GM10248 (cell line): ENCODE measurements at regions not wholly inside any gene's neighbourhood (a gene's known extent, or its start where the extent isn't known, plus 50 kb on each side); places are given as distances from the start of the nearest gene placed in this dataset.

Source experiments
- CTCF ChIA-PET: fragments of 300-600 bp; sonication (Branson Sonifier 250); formaldehyde crosslinking; extraction: SDS; loops from one replicate; lab custom pipeline; 2021; ENCODE audit warnings: antibody characterized with exemption; lab: Yijun Ruan, JAX
- POLR2A ChIA-PET: fragments of 350-650 bp; sonication (Branson Sonifier 250); formaldehyde crosslinking; extraction: SDS; loops from one replicate; lab custom pipeline; 2020; ENCODE audit warnings: antibody characterized with exemption; lab: Yijun Ruan, JAX
- DNase-seq: peaks from one replicate; pipeline ENCODE4 v3.0.0; 2012; ENCODE audit errors: extremely low spot score
- TF ChIP-seq, protein P1 (sequence below): IDR thresholded peaks from 2 replicates; pipeline ENCODE4 v1.5.1; 2012; ENCODE audit warnings: mild to moderate bottlenecking, low read depth; ENCODE audit errors: extremely low read depth, missing control alignments, control extremely low read depth

GRCh38 chr20:20780127-20780824 is 67.8 kb upstream of the RALGAPA2 start:
- CTCF ChIA-PET, result interaction anchor here (0.8 to 1.6 kb wide), 3 partner anchors 15 to 46 kb away, joined by 3 to 6 read pairs (median 3); no protein-coding TSS in a partner anchor
- TF ChIP-seq, protein P1, sequence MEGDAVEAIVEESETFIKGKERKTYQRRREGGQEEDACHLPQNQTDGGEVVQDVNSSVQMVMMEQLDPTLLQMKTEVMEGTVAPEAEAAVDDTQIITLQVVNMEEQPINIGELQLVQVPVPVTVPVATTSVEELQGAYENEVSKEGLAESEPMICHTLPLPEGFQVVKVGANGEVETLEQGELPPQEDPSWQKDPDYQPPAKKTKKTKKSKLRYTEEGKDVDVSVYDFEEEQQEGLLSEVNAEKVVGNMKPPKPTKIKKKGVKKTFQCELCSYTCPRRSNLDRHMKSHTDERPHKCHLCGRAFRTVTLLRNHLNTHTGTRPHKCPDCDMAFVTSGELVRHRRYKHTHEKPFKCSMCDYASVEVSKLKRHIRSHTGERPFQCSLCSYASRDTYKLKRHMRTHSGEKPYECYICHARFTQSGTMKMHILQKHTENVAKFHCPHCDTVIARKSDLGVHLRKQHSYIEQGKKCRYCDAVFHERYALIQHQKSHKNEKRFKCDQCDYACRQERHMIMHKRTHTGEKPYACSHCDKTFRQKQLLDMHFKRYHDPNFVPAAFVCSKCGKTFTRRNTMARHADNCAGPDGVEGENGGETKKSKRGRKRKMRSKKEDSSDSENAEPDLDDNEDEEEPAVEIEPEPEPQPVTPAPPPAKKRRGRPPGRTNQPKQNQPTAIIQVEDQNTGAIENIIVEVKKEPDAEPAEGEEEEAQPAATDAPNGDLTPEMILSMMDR, result no peak
- DNase-seq, result peak; percentile 46
- POLR2A ChIA-PET, result interaction anchor here (0.6 kb wide), 1 partner anchor 367 kb away, joined by 3 read pairs; no protein-coding TSS in a partner anchor

DNA sequence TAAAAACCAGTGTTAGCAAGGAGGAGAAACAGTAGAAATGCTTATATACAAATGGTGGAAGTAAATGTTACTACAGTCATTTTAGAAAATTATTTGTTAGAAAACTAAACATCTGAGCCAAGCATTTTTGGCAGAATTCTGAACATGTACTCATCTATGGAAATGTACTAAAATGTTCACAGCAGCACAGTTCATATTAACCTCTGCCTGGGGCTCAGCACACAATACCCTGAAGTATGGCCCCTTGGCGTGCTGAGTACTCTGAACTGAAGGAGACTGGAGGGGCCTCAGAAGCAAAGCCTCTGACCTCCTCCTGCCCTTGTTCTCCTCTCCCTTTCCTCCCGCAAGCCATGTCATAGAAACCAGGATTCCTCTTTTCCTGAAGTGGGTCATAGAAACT is 66.2 kb upstream of the RALGAPA2 start:
- ChIA-PET CTCF (no interaction called here), POLR2A (no interaction called here)
- no peak for DNase-seq
- TF ChIP-seq, protein P1, result no peak

DNA sequence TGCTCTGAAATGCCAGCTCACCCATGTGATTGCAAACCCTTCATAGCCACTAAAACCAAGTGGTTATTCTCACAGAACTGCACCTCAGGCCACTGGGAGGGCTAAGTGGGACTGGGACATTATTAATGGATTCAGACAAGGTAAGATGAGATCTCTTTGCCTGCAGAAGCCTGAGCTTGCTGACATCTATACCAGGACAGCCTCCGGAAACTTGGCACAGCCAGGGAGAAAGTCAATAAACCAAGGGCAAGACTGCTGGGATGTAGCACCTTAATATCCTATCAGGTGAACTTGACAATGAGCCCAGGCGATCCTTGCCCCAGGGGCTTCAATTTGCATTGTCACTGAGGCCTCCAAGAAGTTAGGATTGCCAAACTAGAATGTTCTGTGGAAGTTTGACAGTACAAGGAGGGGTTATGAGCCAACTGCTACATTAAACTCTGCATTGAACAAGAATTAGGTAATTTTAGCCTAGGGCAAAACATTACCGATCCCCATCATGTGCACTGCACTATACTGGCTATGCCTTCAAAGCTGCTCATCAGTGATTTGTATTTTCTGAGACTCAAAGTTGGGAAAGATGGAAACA is 60.1 kb upstream of the RALGAPA2 start:
- ChIA-PET POLR2A (no interaction called here), CTCF (no interaction called here)
- TF ChIP-seq, protein P1, result no peak
- no peak for DNase-seq

DNA sequence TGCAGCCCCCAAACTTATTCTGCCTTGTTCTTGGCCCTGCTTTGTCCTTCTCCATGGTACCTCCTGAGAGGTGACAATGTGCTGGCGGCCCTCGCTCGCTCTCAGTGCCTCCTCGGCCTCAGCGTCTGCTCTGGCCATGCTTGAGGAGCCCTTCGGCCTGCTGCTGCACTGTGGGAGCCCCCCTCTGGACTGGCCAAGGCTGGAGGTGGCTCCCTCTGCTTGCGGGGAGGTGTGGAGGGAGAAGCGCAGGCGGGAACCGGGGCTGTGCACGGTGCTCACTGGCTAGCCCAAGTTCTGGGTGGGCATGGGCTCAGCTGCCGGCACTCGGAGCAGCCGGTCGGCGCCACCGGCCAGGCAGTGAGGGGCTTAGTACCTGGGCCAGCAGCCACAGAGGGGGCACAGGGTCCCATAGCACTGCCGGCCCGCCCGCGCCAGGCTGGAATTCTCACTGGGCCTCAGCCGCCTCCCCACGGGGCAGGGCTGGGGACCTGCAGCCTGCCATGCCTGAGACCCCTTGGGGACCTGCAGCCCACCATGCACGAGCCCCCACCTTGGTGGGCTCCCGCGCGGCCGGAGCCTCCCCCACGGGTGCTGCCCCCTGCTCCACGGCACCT is 55.9 kb upstream of the RALGAPA2 start:
- ChIA-PET CTCF (interaction anchor here (1.4 kb wide), 1 partner anchor 38 kb away, joined by 3 read pairs; no protein-coding TSS in a partner anchor), POLR2A (no interaction called here)
- DNase-seq, result no peak
- TF ChIP-seq, protein P1, result no peak

DNA sequence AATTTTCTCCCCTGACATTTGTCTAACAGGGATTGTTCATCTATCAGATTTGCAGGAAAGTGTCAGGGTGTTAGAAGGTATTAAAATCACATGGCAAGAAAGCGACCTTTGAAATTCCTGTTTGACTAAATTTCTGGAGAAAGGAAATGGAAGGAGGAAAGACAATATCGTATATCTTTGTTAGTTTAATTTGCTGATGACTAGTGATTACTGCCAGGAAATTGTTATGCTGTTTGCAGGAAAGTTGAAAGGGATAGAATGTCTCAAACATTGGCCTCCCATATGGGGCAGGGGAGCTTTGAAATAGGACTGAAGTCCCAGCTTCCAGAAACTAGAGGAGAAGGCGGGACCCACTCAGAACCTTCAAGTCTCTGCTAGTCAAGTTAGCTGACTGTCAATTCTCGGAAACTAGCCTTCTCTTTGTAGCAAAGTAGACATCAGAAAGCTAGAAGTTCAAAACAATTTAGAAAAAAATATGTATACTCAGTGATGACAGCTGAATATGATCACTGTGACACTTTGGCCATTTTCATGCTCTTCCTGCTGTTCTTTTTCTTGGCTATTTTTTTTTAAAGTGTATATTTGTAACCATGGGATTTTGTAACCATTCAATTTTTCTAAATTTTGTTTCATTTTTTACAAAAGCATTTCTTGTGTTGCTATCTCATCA is 53.4 kb upstream of the RALGAPA2 start:
- no peak for DNase-seq
- ChIA-PET CTCF (interaction anchor here (2.0 kb wide), 2 partner anchors 9 to 13 kb away, joined by 5 to 6 read pairs; no protein-coding TSS in a partner anchor), POLR2A (no interaction called here)
- TF ChIP-seq, protein P1, result no peak

GRCh38 chr20:20763650-20764049 is 51.2 kb upstream of the RALGAPA2 start:
- TF ChIP-seq, protein P1, result no peak
- ChIA-PET POLR2A (no interaction called here), CTCF (no interaction called here)
- no peak for DNase-seq
